ENCODE measurements at regions not wholly inside any gene's neighbourhood (a gene's known extent, or its start where the extent isn't known, plus 50 kb on each side); places are given as distances from the start of the nearest gene placed in this dataset.

- Histone ChIP-seq H3K4me2 (ENCODE audit: low read length) (no peak overlapping the region), H3K9ac (ENCODE audit: low read length) (no peak overlapping the region), H2AFZ (ENCODE audit: low read depth, low read length) (no peak overlapping the region), H3K27me3 (ENCODE audit: low read depth, low read length) (no peaks in the 10 kb centered on the region), H3K4me1 (ENCODE audit: low read length) (no peaks in the 10 kb centered on the region), H4K20me1 (ENCODE audit: insufficient read depth, low read length) (no peaks in the 10 kb centered on the region), H3K36me3 (replicated peaks; ENCODE audit: low read depth, low read length) (no peaks in the 10 kb centered on the region), H3K9me3 (ENCODE audit: insufficient read depth, low read length) (no peaks in the 10 kb centered on the region), H3K4me3 (ENCODE audit: low read length) (no peak overlapping the region), H3K27ac (ENCODE audit: low read length) (no peak overlapping the region), H3K79me2 (ENCODE audit: low read length) (no peaks in the 10 kb centered on the region)
- no peak for TF ChIP-seq CTCF (IDR thresholded peaks at IDR 0.05; ENCODE audit: low read depth, low read length)
- TF ChIP-seq EZH2phosphoT487 (IDR thresholded peaks at IDR 0.05; ENCODE audit: low read depth), result no peak
Measured at GRCh38 chr5:91607675-91608074, 224.6 kb upstream of the ARRDC3 start.

GRCh38 chr5:91599863-91600262 lies 216.7 kb upstream of the ARRDC3 start:
- Histone ChIP-seq H3K27me3 (ENCODE audit: low read depth, low read length) (no peaks in the 10 kb centered on the region), H3K4me3 (ENCODE audit: low read length) (no peak overlapping the region), H3K4me1 (ENCODE audit: low read length) (no peaks in the 10 kb centered on the region), H3K4me2 (ENCODE audit: low read length) (no peak overlapping the region), H3K27ac (ENCODE audit: low read length) (no peak overlapping the region), H3K9ac (ENCODE audit: low read length) (no peak overlapping the region), H3K9me3 (ENCODE audit: insufficient read depth, low read length) (no peaks in the 10 kb centered on the region), H4K20me1 (ENCODE audit: insufficient read depth, low read length) (no peaks in the 10 kb centered on the region), H3K79me2 (ENCODE audit: low read length) (no peaks in the 10 kb centered on the region), H2AFZ (ENCODE audit: low read depth, low read length) (no peak overlapping the region), H3K36me3 (replicated peaks; ENCODE audit: low read depth, low read length) (no peaks in the 10 kb centered on the region)
- TF ChIP-seq CTCF (IDR thresholded peaks at IDR 0.05; ENCODE audit: low read depth, low read length) (no peak), EZH2phosphoT487 (IDR thresholded peaks at IDR 0.05; ENCODE audit: low read depth) (no peak)

DNA sequence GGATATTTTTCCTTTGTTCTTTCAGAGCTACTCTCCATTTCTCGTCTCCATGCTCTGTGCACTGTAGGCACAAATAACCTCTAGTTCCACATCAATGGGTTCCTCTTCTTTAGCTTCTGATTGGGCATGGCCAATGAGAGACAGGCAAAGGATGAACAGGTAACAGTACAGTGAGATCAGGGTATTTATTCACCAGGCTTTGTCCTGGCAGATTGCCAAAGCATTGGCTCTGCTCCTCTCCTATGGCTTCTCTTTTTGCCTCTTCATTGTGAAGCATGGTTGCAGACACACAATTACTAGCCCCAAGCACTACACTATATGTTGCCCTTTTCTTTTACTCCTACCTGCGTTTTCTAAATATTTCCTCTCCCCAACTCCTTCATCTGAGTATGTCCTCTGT lies 215.1 kb upstream of the ARRDC3 start:
- no peak overlapping the region for H3K4me3 ChIP-seq (ENCODE audit: low read length)
- no peak overlapping the region for H3K9ac ChIP-seq (ENCODE audit: low read length)
- H3K4me1 ChIP-seq (ENCODE audit: low read length), result no peaks in the 10 kb centered on the region
- TF ChIP-seq EZH2phosphoT487 (IDR thresholded peaks at IDR 0.05; ENCODE audit: low read depth) (no peak), CTCF (IDR thresholded peaks at IDR 0.05; ENCODE audit: low read depth, low read length) (no peak)
- H2AFZ ChIP-seq (ENCODE audit: low read depth, low read length), result no peak overlapping the region
- H3K27ac ChIP-seq (ENCODE audit: low read length), result no peak overlapping the region
- no peaks in the 10 kb centered on the region for H3K27me3 ChIP-seq (ENCODE audit: low read depth, low read length)
- H3K9me3 ChIP-seq (ENCODE audit: insufficient read depth, low read length), result no peaks in the 10 kb centered on the region
- no peaks in the 10 kb centered on the region for H3K36me3 ChIP-seq (replicated peaks; ENCODE audit: low read depth, low read length)
- no peaks in the 10 kb centered on the region for H4K20me1 ChIP-seq (ENCODE audit: insufficient read depth, low read length)
- no peaks in the 10 kb centered on the region for H3K79me2 ChIP-seq (ENCODE audit: low read length)
- H3K4me2 ChIP-seq (ENCODE audit: low read length), result no peak overlapping the region

DNA sequence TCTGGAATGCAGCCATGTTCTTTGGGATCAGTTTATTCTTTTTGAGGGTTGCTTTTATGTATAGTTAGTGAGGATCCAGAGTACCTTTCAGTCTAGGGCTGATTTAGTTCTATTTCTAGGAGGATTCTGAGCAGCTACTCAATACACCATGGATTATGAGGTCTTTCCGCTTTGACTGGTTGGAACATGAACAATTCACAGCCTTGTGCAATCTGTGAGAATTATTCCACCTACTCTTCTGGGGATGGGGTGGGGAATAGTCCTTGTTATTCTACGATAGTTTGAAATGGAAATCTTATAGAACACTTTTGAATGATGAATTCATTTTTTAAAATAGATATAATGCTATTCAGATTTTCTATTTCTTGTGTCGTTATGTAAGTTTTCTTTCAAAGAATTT lies 212.3 kb upstream of the ARRDC3 start:
- Histone ChIP-seq H3K9me3 (ENCODE audit: insufficient read depth, low read length) (no peaks in the 10 kb centered on the region), H3K27ac (ENCODE audit: low read length) (no peak overlapping the region), H4K20me1 (ENCODE audit: insufficient read depth, low read length) (no peaks in the 10 kb centered on the region), H3K4me1 (ENCODE audit: low read length) (no peaks in the 10 kb centered on the region), H3K4me2 (ENCODE audit: low read length) (no peak overlapping the region), H3K9ac (ENCODE audit: low read length) (no peak overlapping the region), H3K27me3 (ENCODE audit: low read depth, low read length) (no peaks in the 10 kb centered on the region), H3K79me2 (ENCODE audit: low read length) (no peaks in the 10 kb centered on the region), H2AFZ (ENCODE audit: low read depth, low read length) (no peak overlapping the region), H3K4me3 (ENCODE audit: low read length) (no peak overlapping the region), H3K36me3 (replicated peaks; ENCODE audit: low read depth, low read length) (no peaks in the 10 kb centered on the region)
- TF ChIP-seq EZH2phosphoT487 (IDR thresholded peaks at IDR 0.05; ENCODE audit: low read depth) (no peak), CTCF (IDR thresholded peaks at IDR 0.05; ENCODE audit: low read depth, low read length) (no peak)

All from OCI-LY3 (cell line).